ENCODE measurements at regions not wholly inside any gene's neighbourhood (a gene's known extent, or its start where the extent isn't known, plus 50 kb on each side); places are given as distances from the start of the nearest gene placed in this dataset.

DNA sequence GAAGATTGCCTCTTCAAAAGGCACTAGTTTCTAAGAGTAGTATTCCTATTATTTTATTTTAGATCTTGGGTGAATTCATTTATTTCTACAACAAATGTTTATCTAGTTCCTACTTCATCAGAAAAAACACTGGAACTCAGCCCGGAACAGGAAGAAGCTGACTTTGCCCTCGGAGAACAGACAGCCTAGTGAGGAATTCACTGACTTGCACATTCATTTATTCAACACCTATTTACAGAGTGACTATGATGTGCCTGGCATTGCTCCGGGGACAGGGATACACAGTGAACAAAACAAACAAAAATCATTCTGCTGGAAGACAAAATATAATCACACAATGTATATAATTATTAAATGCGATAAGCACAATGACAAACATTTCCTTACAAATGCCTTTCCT is 54.4 kb upstream of the SDK1 start:
- Histone ChIP-seq H3K36me3 (no peaks in the 10 kb centered on the region), H3K9me3 (peaks cover 6% of the 10 kb centered on the region; the same call in 1 of the 2 replicates)
- no peak for DNase-seq

DNA sequence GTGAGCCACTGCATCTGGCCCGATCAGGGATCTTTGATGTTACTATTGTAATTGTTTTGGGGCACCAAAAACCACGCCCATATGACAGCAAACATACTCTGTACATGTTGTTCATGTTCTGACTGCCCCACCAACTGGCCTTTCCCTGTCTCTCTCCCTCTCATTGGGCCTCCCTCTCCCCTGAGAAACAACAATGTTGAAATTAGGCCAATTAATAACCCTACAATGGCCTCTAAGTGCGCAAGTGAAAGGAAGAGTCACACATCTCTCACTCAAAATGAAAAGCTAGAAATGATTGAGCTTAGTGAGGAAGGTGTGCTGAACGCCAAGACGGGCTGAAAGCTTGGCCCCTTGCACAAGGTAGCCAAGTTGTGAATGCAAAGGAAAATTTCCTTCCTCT is 50.3 kb upstream of the SDK1 start:
- no peak for DNase-seq
- H3K36me3 ChIP-seq = no peaks in the 10 kb centered on the region
- H3K9me3 ChIP-seq = peaks cover 6% of the 10 kb centered on the region; the same call in 1 of the 2 replicates
- H3K4me3 ChIP-seq = no peak overlapping the region
- H3K27me3 ChIP-seq = no peaks in the 10 kb centered on the region

More for the DNA sequence above, 54.4 kb upstream of the SDK1 start:
- no peak overlapping the region for H3K4me3 ChIP-seq
- no peaks in the 10 kb centered on the region for H3K27me3 ChIP-seq

Measured in MG63 (cell line).